ENCODE measurements at regions not wholly inside any gene's neighbourhood (a gene's known extent, or its start where the extent isn't known, plus 50 kb on each side); places are given as distances from the start of the nearest gene placed in this dataset.

DNA sequence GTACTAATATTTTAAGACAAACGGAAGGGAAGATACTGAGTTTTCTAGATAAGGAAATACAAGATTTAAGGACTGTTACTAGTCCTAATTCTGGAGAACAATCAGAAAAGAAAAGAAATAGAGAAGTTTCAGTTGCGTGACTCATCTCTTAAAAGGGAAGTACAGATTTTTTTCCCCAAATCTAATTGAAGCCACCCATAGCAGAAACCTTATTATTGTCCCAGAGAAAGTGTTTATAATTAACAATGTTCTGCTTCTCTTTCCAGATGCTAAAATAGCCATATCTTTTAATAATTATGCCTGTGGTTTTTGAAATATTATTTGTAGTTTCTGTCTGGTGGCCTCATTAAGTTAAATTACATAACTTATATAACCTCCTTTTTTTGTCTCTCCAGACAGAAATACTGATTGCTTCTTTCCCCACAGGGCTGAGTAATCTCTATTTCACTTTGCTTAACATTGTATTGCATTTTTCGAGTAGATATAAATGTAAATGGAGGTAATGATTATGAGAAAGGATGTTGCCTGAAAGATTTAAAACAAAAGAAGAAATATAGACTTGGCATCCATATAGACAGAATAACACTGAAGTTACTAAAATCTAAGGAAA, 240.7 kb upstream of the MBL2 start:
- intact Hi-C loops (cut with micrococcal nuclease), result no loop called here

GRCh38 chr10:53009961-53010907, 237.7 kb upstream of the MBL2 start:
- intact Hi-C loops (cut with micrococcal nuclease), result no loop called here

- intact Hi-C loops (cut with micrococcal nuclease), result no loop called here
These were observed 234.9 kb upstream of the MBL2 start for GRCh38 chr10:53007527-53007842.

DNA sequence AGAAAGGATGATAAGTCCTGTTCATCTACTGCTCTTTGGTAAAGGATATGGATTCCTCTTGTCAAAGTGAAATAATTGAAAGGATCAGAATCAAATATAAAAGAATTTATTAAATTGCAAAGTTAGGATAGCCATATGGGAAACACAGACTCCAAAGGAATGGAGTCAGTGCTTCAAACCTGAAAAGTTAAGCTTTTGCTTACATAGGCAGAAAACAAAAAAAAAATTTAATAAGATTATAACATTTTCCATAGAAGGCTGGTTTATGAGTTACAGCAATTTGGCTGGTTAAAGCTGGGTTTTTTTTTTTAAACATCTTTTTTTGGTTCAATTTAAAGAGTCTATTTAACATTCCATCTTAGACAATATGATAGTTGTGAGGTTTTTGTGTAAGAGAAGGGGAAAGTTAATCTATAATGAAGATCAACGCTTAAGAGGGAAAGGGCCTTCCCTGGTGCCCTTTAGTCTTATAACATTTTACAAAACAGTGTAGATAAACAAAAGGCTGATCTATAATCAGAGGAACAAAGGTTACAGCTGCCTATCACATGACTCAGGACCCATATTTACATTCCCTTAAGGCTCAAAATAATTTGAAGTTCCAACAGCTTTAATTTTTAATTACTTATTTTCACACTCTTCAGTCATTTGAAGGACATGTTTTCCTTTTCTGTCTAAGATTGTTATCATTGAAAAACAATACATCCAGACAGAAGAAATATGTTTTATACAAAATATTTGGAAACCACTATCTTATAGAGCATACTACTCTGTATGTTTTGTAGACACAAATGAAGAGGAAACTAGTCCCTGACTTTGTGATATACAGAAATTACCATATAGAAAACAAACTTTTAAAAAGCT, 234.3 kb upstream of the MBL2 start:
- intact Hi-C loops (cut with micrococcal nuclease), result no loop called here

DNA sequence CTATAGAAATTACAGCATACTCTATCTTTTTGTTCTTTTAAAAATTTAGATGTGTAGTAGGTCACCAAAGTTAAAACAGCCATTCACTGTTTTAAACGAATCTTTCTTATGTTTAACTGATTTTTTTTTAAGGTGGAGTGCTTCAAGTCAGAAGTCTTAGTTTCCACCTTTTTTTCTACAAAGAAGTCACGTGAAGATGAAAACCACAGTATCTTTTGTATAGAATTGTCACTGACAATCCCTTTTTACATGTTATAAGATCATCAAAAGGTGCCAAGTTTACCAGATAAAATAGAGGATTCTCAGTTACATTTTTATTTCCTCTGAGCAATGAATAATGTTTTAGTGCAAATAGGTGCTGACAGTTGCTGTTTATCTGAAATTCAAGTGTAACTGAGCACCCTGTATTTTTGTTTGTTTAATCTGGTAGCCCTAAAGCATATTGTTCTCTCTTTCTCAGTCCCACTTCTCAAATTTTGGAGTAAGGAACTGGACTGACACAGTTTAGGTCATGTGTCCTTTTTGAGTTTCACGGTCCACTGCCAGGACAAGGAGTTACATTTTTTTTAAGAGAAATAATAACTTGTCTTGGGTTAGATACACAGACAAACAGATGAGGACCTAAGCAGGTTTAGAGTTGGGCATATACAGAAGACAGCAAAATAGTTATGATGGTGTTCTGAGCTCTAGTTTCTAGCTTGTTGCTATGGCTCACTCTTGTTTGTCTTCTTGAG, 233.2 kb upstream of the MBL2 start:
- intact Hi-C loops (cut with micrococcal nuclease), result no loop called here

GRCh38 chr10:53003094-53003493, 230.5 kb upstream of the MBL2 start:
- intact Hi-C loops (cut with micrococcal nuclease), result no loop called here

- intact Hi-C loops (cut with micrococcal nuclease), result no loop called here
These were observed 227.1 kb upstream of the MBL2 start for GRCh38 chr10:52999681-53000080.

GRCh38 chr10:52999258-52999657, 226.7 kb upstream of the MBL2 start:
- intact Hi-C loops (cut with micrococcal nuclease), result no loop called here

- intact Hi-C loops (cut with micrococcal nuclease), result no loop called here
These were observed 224.4 kb upstream of the MBL2 start for GRCh38 chr10:52997007-52997406.

DNA sequence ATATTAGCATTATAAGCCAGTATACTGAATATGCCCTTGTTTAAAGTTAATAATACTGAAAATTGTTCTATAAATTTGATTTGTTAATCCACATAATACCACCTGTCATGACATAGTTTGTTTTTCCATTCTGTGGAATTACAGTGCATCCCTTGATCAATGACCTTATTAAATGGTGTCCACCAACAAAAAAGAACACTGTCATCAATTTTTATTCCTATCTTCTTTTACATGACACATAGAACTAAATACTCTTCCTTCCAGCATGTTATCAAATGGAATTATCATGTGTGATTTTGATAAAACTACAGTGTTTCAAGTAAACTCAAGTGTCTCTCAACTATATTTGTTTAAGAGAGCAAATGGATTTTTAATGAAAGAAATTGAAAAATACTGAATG, 221.8 kb upstream of the MBL2 start:
- intact Hi-C loops (cut with micrococcal nuclease), result no loop called here

GRCh38 chr10:52993109-52993508, 220.5 kb upstream of the MBL2 start:
- intact Hi-C loops (cut with micrococcal nuclease), result no loop called here

GRCh38 chr10:52992567-52992966, 220.0 kb upstream of the MBL2 start:
- intact Hi-C loops (cut with micrococcal nuclease), result no loop called here

DNA sequence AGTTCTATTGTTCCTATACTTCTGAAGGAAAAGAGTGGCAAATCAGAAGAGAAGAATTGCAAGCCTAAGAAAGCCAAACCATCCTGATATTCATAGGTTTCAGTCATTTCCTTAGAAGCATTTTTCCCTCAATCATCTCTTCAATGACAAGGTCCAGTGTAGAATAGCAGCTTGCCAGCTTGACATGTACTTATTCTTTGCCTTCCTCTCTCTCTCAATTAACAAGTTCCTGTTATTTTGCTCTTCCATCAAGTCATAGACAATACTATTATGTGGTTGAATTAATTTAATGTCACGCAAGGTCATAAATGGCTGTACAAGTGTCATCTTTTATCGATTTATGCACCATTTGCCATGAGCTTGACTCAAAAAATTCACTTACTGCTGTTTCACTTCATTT, 216.3 kb upstream of the MBL2 start:
- intact Hi-C loops (cut with micrococcal nuclease), result no loop called here

DNA sequence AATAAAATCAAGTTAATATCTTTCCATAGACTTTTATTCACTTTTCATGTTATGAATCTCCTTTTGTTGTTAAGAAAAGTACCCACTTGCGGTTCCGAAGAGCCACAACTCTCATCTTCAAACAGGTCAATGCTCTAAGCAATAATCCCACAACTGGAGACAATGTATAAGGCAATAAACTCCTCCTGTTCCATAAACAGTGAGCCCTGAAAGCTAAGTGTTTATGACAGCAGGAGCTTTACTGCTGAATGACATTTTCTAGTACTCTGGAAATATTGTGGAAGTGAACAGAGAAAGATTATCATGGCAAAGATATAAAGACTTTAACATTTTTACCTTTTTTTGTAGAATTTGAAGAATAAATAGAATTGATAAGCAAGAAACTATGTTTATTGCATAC, 213.5 kb upstream of the MBL2 start:
- intact Hi-C loops (cut with micrococcal nuclease), result no loop called here

DNA sequence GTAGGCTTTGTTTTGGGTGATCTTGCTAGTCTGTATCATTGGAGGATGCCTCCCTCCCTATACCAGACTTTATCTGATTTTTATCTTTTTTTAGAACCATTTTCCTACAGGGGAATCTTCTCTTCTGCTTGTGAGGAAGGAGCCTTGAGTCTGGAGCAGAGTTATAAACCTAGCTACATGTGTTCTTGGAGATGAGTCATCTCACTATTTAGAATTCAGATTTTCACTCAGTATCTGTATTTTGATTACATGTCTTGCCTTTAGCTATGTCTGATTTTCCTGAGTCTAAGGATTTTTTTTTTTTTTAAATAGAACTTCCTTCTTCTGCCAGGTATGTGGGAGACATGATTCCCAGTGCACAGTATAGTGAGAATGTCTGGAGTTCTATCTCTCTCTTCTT, 211.6 kb upstream of the MBL2 start:
- intact Hi-C loops (cut with micrococcal nuclease), result no loop called here

DNA sequence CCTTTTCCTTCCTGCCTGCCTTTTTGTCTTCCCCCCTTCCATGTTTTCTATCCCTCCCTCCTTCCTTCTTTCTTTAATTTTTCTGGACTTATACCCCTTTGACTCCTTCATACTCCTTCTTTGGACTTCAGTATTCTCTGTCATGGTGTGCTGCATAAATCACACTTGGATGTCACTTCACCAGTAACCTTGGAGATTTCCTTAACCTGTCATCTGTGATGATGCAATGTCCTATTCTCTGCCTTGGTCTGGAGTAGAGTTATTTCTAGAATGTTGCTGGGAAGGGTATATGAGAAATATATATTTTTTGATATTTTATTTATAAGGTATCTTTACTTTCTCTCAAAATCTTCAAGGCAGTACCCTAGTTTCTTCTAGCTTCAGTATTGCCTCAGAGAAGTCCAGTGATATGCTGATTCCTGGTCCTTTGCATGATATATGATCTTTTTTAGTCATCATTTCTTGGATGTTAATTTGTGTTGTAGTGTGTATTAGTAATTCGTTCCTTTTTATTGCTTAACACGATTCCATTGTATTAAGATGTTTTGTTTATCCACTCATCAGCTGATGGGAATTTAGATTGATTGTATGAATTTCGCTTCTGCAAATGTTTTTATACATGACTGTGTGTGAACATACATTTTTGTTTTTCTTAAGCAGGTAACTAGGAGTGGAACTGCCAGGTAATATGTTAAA, 206.9 kb upstream of the MBL2 start:
- intact Hi-C loops (cut with micrococcal nuclease), result no loop called here

GRCh38 chr10:52977581-52977980, 205.0 kb upstream of the MBL2 start:
- intact Hi-C loops (cut with micrococcal nuclease), result no loop called here

DNA sequence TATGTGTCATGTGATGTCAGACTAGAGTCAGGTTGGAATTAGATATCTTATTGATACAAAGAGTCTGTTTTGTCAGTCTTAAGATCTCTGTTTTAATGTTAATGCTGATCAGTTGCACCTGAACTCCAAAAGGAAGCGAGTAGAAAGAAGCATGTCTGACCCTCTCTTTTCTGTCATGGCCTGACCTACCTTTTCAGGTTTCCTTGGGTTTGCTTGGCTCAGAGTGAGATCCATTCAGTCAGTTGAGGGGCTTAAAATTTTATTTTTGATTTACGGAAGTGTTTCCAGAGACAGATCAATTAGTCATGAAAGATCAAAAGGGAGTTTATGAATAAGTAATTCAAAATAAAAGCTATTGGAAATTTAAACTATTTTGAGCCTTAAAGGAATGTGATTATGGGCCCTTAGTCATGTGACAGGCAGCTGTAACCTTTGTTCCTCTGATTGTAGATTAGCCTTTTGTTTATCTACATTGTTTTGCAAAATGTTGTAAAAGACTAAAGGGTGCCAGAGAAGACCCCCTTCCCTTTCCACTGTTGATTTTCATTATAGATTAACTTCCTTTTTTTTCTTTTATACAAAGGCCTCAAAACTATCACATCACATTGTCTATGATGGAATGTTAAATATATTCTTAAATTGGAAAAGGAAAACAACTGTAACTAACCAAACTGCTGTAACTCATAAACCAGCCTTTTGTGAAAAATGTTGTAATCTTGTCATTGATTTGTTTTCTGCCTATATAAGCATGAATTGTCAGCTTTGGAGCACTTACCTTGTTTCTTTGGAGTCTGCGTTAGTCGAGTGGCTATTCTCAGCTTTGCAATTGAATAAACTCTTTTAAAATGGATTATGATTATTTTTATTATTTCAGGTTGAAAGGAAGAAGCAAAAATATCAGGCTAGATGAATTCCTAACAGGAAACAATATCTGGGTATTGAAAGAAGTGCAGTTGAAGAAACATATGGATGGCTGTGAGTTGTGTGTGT, 195.5 kb upstream of the MBL2 start:
- intact Hi-C loops (cut with micrococcal nuclease), result no loop called here

- intact Hi-C loops (cut with micrococcal nuclease), result no loop called here
These were observed 194.3 kb upstream of the MBL2 start for GRCh38 chr10:52966904-52967303.

All from T-helper 2 cell treated with Interferon-gamma antibody and Interleukin-4, amounts not matched to agents 100 ng/mL and 5 ng/mL, for 36 hours (primary cell).